Adrenal gland (tissue), 9 donors: ENCODE measurements at regions not wholly inside any gene's neighbourhood (a gene's known extent, or its start where the extent isn't known, plus 50 kb on each side); places are given as distances from the start of the nearest gene placed in this dataset.
A peak's percentile ranks its signal among the peaks of the same experiment; 100 is the strongest.

Source experiments
- DNase-seq, 7 donors: peaks; one replicate each; pipeline ENCODE4 v3.0.0-alpha.2; 2019 to 2020
- H3K27ac ChIP-seq, 5 donors: fragments of 200-600 bp; sonication (generic) in 4 of 5; 1 replicate in 3 of 5; 2 replicates in 2 of 5; pipeline versions ENCODE4 v1.5.1 to v1.8.0; 2016 to 2020; ENCODE audit warnings: mild to moderate bottlenecking in 1 of 5
- H3K27me3 ChIP-seq: fragments of 200-600 bp; 2 replicates; pipeline ENCODE4 v1.8.0; 2021
- H3K36me3 ChIP-seq, 2 donors: fragments of 200-600 bp; replicated peaks in 1 of 2; 1 replicate in 1 of 2; 2 replicates in 1 of 2; pipeline versions ENCODE4 v1.5.1 to v1.8.0; 2018 to 2022
- H3K4me1 ChIP-seq, 2 donors: fragments of 200-600 bp; replicated peaks in 1 of 2; 1 replicate in 1 of 2; 2 replicates in 1 of 2; pipeline versions ENCODE4 v1.5.1 to v1.8.0; 2018 to 2021
- H3K4me3 ChIP-seq, 4 donors: fragments of 200-600 bp; sonication (generic) in 3 of 4; one replicate each; pipeline ENCODE4 v1.5.1; 2016 to 2018
- H3K9me3 ChIP-seq, 3 donors: fragments of 200-600 bp; sonication (generic) in 1 of 3; replicated peaks in 1 of 3; 1 replicate in 2 of 3; 2 replicates in 1 of 3; pipeline versions ENCODE4 v1.5.1 to v1.8.0; 2016 to 2021
- POLR2A ChIP-seq, 2 donors: fragments of 450-650 bp; IDR thresholded peaks; one replicate each; pipeline ENCODE4 v1.6.1; 2017; ENCODE audit warnings: antibody characterized with exemption in 2 of 2, mild to moderate bottlenecking in 2 of 2, moderate library complexity in 1 of 2
- WGBS, 4 donors: extraction: QIAGEN DNeasy Blood & Tissue Kit in 2 of 4; methylation state at CpG; one replicate each; pipeline versions ENCODE4 v1.1.5 to v1.1.7; 2013 to 2017; 5-methylcytosine and 5-hydroxymethylcytosine counted together
- intact Hi-C, 2 donors: fragments of 100-400 bp; cut with DNase I; formaldehyde crosslinking; loops; one replicate each; pipeline versions ENCODE4 v1.14.1 to v1.15.0; 2022 to 2023
- TF ChIP-seq, protein P1 (sequence below), 6 experiments: fragments of 450-650 bp in 4 of 6; fragments of 200-600 bp in 2 of 6; sonication (generic) in 1 of 6; IDR thresholded peaks; 1 replicate in 5 of 6; 2 replicates in 1 of 6; pipeline versions ENCODE4 v1.5.1 to v1.8.0; 2016 to 2021; ENCODE audit warnings: antibody characterized with exemption in 6 of 6, mild to moderate bottlenecking in 2 of 6, moderate library complexity in 1 of 6
- donor health status: healthy with polysubstance abuse.
- donor health status: Bipolar disorder and iron deficiency.
- donor health status: DM: yes; HTN: yes; CAD: no.
- donor health status: DM: no; HTN: no; CAD: no.
- donor health status: DM: no; HTN: no; CAD: no.

DNA sequence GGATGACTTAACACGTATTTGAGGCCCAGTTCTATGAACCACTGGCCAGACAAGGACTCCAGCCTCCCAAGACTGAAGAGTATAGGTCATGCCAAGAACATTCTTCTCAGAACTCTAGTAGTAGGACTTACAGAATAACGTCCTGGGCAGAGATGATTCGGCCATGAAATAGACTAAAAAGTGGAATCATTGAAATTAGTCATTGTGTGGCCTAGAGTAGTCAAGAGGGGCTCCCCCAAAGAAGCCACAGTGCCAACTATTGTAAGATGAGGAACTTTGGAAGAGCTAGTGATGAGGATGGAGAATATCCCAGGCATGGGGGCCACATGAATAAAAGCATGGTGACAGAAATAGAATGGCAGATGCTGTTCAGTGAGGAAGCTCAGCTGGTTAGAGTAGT lies 101.1 kb downstream of the TRIB2 start:
- H3K4me1 ChIP-seq = peaks cover 6 to 30% of the 10 kb centered on the region in 2 donors
- DNase-seq = no peak
- no peaks in the 10 kb centered on the region for H3K27me3 ChIP-seq
- WGBS, 4 donors = 76 to 94% (median 90%) methylated on average over 3 of the region's 3 CpGs
- intact Hi-C loops = no loop called here
- TF ChIP-seq, protein P1, sequence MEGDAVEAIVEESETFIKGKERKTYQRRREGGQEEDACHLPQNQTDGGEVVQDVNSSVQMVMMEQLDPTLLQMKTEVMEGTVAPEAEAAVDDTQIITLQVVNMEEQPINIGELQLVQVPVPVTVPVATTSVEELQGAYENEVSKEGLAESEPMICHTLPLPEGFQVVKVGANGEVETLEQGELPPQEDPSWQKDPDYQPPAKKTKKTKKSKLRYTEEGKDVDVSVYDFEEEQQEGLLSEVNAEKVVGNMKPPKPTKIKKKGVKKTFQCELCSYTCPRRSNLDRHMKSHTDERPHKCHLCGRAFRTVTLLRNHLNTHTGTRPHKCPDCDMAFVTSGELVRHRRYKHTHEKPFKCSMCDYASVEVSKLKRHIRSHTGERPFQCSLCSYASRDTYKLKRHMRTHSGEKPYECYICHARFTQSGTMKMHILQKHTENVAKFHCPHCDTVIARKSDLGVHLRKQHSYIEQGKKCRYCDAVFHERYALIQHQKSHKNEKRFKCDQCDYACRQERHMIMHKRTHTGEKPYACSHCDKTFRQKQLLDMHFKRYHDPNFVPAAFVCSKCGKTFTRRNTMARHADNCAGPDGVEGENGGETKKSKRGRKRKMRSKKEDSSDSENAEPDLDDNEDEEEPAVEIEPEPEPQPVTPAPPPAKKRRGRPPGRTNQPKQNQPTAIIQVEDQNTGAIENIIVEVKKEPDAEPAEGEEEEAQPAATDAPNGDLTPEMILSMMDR (IDR thresholded peaks at IDR 0.05) = no peak
- TF ChIP-seq POLR2A (IDR thresholded peaks at IDR 0.05) = no peak
- H3K27ac ChIP-seq = peak overlapping the region in 4 of 5 donors; percentile 67 to 94 (median 76)
- H3K4me3 ChIP-seq = no peak overlapping the region
- H3K9me3 ChIP-seq = no peaks in the 10 kb centered on the region
- no peaks in the 10 kb centered on the region for H3K36me3 ChIP-seq

DNA sequence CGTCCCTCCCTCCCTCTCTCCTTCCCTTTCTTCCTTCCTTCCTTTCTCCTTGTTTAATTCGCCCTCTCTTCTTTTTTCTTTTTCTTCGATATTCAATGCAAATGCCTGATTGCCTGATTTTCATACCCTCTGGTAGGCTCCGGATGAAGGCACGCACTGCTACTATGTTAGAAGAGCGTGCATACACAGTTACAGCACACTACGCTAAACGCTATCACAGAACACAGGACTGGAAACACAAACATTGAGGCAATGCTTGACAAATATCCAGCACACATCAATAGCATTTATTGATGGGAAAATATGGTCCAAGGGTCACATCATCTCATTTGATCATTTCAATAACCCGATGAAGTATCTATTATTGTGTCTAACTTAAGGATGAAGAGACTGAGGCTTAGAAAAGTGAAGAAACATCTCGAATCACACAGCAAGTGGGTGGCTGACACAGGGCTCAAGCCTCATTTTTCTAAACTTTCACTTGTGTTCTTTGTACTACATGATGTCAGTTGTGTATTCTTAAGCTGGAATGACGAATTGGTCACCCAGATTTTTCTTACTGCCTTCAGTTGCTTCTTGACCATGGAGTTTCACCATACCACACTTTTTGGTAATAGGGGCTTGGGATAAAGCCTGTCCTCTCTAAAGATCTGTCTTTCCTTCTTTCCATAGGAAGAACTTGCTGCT lies 101.8 kb downstream of the TRIB2 start:
- Histone ChIP-seq H3K4me3 (peak overlapping the region in 1 of 4 donors; percentile 30), H3K36me3 (no peaks in the 10 kb centered on the region), H3K4me1 (peaks cover 6 to 30% of the 10 kb centered on the region in 2 donors), H3K27ac (peak overlapping the region in 4 of 5 donors; percentile 67 to 94 (median 76)), H3K9me3 (no peaks in the 10 kb centered on the region), H3K27me3 (no peaks in the 10 kb centered on the region)
- intact Hi-C loops = no loop called here
- TF ChIP-seq, protein P1 (IDR thresholded peaks at IDR 0.05) = no peak
- TF ChIP-seq POLR2A (IDR thresholded peaks at IDR 0.05) = no peak
- 84 to 90% (median 87%) methylated on average over 11 of the region's 11 CpGs for WGBS, 4 donors
- DNase-seq = no peak

DNA sequence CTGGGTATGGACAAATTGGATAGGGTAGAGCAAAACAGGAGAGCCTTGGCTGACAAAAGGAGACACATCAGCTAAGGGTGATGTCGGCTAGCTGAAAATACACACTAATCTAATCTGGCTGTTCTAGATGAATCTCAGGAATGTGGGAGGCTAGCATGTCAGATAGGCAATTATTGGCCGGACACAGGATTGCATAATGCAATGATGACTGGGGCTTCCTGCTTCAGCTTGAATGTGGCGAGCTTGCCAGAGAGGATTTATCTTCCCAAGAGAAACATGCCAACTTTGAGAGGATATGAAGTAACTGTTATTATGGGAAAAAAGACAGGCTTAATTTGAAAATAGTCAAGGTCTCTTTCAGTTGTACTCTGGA lies 102.4 kb downstream of the TRIB2 start:
- intact Hi-C loops = no loop called here
- WGBS, 4 donors = 0 to 8% (median 3%) methylated on average over 3 of the region's 3 CpGs
- Histone ChIP-seq H3K27me3 (no peaks in the 10 kb centered on the region), H3K4me1 (peaks cover 6 to 30% of the 10 kb centered on the region in 2 donors), H3K4me3 (peak overlapping the region in 1 of 4 donors; percentile 30), H3K36me3 (no peaks in the 10 kb centered on the region), H3K27ac (peak overlapping the region; percentile 60 to 94 (median 71)), H3K9me3 (no peaks in the 10 kb centered on the region)
- TF ChIP-seq POLR2A (IDR thresholded peaks at IDR 0.05) = peak in 1 of 2 donors; percentile 43
- TF ChIP-seq, protein P1 (IDR thresholded peaks at IDR 0.05) = no peak
- DNase-seq = peak; percentile 81 to 97 (median 93)

DNA sequence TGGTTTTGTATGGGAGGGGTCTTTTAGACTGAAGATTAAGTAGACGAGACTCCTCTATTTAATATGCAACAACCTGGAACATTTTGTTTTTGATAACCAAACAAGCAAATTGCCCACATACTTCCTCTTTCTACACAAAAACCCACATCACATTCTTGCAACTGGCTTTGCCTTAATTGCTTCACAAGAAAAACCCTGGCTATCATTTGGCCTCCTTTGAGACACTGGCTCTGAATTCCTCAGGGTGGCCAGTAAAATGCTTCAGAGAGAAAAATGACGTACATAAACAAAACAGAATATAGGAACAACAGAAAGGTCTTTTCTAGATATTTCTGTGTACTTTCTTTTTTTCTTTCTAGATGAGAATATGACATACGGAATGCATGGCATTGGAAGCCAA lies 103.0 kb downstream of the TRIB2 start:
- Histone ChIP-seq H3K27ac (peak overlapping the region; percentile 60 to 94 (median 71)), H3K9me3 (no peaks in the 10 kb centered on the region), H3K4me1 (peaks cover 6 to 30% of the 10 kb centered on the region in 2 donors), H3K36me3 (no peaks in the 10 kb centered on the region), H3K4me3 (no peak overlapping the region), H3K27me3 (no peaks in the 10 kb centered on the region)
- TF ChIP-seq POLR2A (IDR thresholded peaks at IDR 0.05) = no peak
- TF ChIP-seq, protein P1 (IDR thresholded peaks at IDR 0.05) = peak in 1 of 6 experiments; percentile 10
- intact Hi-C loops = loop anchor here in 1 of 2 donors (10.0 kb wide), 1 partner anchor 95 kb away; no protein-coding TSS in a partner anchor
- 46 to 53% (median 49%) methylated on average over 3 of the region's 3 CpGs for WGBS, 4 donors
- DNase-seq = no peak
